HG02588 (cell line): ENCODE measurements at regions not wholly inside any gene's neighbourhood (a gene's known extent, or its start where the extent isn't known, plus 50 kb on each side); places are given as distances from the start of the nearest gene placed in this dataset.

Experiments
- ATAC-seq: cut with Tn5 transposase; IDR thresholded peaks from one replicate; pipeline ENCODE4 v1.9.1; 2021; ENCODE audit warnings: mild to moderate bottlenecking, moderate library complexity; ENCODE audit not compliant: unreplicated experiment

GRCh38 chr7:155178096-155178495 is 108.0 kb downstream of the HTR5A start:
- ATAC-seq = no peak

GRCh38 chr7:155181768-155182167 is 111.6 kb downstream of the HTR5A start:
- ATAC-seq = no peak

- no peak for ATAC-seq
Observed at GRCh38 chr7:155182406-155182970, 112.4 kb downstream of the HTR5A start.

DNA sequence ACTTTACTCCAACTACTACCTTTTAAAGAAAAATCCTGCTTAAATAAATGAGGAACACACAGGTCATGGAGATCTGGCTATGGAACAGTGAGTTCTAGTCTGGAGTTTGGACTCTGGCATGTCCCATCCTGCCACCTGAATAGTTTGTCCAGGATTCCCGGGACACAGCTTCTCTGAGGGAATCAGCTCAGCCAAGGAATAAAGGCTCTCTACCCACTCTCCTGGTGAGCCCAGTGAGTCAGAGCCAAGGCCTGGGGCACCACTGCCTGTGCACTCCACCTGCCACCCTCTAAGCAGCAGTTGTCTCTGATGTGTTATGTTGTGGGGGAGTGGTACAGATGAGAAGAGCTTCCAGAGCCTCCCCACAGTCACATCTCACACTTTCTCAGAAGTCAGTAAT is 113.5 kb downstream of the HTR5A start:
- ATAC-seq = no peak

- no peak for ATAC-seq
Observed at GRCh38 chr7:155184923-155185322, 112.8 kb upstream of the INSIG1 start.

GRCh38 chr7:155187061-155187785 is 110.5 kb upstream of the INSIG1 start:
- no peak for ATAC-seq

DNA sequence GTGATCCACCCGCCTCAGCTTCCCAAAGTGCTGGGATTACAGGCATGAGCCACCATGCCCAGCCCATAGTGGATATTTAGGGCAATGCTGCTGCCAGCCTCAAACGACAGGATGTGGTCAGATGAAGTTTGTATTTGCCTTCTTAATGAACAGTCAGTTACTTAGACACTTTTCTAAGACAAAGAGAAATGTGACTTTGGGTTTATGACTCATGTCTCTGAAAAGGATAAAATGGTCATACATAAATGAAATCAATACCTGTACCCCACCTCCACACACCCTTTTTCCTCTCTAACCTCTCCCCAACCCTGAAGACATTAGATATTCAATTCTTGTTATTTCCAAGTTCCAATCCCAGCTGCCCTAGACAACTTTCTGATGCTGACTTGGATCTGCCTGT is 109.3 kb upstream of the INSIG1 start:
- no peak for ATAC-seq

DNA sequence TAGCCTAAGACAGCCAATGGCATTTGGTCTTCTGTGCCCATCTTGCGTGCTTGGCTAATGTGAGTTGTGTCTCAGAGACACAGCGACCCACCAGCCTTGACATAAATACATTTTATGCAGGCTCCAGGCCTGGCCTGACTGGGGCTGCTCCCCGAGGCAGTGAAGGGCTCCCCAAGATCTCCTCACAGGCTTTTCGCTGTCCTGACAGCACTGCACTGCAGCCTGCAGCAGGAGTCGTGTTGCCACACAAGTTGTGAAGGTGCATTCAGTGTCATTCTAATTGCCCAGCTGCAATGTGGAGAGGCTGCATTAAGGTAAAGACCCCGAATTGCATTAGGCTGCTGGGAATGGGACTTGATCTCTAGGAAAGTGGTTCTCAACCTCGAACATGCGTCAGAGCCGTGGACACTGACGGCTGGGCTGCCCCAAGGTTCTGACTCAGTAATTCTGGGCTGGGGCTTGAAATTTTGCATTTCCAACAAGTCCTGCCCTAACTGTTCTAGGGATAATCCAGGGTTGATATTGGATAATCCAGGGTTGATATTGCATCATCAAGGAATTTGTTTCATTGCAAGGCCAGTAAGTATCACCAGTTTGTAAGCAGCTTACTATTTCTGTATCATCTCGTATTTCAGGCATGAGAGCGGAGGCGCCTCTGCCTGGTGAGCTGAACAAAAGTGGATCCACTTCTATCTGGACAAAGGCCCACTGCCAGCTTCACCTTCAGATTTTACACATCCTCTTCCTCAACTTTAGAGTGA is 108.7 kb upstream of the INSIG1 start:
- no peak for ATAC-seq

DNA sequence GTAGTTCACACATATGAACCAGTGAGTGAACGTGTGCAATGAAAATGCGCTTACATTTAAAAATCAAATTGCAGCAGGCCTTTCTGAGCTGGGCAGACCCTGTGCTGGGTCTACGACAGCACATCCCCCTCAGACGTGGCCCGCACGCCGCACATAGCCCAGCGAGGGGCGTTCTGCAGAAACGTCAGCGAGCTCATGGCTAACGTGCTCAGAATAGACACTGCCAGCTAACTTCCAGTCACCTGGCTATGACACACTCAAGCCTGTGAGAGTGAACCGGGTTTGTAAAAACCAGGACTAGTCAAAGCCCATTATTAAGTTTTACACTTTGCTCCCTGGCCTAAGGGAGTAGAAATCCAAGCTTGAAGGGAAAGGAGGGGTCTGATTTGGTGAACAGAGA is 108.1 kb upstream of the INSIG1 start:
- no peak for ATAC-seq

DNA sequence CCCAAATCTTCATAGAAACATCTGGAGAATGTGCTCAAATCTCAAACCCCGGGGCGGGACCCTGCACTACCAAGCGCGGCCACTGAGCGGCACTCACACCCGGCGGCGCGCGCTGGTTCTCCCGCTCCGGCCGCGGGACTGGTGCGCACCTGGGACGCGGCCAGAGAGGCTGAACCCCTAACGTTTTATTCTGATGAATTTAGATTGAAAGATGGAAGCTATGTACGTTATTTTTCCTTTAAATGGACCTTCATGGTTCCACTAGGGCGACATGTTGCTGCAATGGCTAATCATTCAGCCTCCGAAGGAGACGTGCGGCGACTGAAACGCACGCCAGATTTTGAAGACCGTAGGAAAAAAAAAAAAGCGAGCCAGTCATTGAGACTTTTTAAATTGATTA is 107.0 kb upstream of the INSIG1 start:
- ATAC-seq = peak; percentile 50

DNA sequence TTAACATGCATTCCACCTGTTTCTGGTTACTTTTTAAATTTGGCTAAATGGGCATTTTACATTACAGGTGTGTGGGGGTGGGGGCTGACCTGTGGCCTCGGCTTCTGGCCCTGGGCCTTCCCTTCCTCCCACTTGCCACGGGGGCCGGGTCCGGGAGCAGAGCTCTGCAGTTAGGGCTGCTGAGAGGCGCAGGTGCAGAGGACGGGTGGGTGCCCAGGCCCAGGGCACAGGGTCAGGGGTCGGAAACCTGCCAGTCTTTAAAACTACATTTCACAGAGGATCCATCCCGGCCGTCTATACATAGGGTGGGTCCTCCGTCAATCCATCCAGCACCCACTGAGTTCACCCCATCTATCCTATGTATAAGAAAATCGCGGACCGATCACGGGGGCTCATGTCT is 106.5 kb upstream of the INSIG1 start:
- no peak for ATAC-seq

GRCh38 chr7:155191901-155192478 is 105.7 kb upstream of the INSIG1 start:
- peak; percentile 63 for ATAC-seq

DNA sequence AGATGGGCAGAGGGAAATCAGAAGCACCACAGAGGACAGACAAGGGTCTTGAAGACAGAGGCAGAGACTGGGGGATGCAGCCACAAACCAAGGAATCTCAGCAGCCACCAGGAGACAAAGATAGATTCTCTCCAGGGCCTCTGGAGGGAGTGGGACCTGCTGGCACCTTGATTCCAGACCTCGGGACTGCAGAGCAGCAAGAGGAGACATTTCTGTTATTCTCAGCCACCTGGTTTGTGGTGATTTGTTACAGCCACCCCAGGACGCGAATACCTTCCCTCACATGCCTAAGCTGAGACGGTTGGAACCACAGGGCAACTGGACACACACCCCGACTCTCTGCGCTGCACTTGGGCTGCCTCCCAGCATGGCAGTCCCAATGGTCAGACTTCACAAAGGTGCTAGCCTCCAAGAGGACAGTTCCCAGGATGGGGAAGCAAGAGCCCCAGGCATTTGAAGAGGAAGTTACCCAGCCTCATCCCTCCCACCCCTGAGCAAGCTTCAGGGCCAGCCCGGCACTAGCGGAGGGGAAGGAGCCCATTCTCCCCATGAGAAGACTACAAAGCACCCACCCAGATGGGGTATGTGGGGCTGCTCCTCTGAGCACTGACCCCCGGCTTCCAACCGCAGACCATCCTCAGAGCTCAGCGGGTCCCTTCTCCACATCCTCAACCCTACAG is 104.6 kb upstream of the INSIG1 start:
- ATAC-seq = no peak

DNA sequence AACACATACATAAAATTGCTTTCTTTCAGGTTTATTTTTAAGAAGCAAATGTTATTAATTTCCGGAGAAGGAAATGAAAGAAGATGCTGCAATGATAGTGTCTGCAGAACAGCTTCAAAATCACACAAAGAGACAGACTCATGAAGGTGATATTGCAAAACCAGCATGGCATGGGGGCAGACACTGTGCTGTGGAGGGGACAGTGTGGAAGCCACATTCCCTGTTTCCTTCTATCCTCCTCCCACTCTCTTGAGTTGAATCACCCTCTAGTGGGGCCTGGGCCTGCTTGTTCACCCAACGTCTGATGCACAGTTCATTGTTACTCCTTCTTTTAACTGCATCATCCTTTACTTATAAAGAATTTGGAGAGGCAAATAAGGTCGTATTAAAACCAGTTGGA is 104.0 kb upstream of the INSIG1 start:
- no peak for ATAC-seq

GRCh38 chr7:155194382-155195140 is 103.1 kb upstream of the INSIG1 start:
- no peak for ATAC-seq

- no peak for ATAC-seq
Observed at GRCh38 chr7:155195939-155196523, 101.6 kb upstream of the INSIG1 start.

- ATAC-seq = no peak
Observed at GRCh38 chr7:155198196-155198892, 99.3 kb upstream of the INSIG1 start.

DNA sequence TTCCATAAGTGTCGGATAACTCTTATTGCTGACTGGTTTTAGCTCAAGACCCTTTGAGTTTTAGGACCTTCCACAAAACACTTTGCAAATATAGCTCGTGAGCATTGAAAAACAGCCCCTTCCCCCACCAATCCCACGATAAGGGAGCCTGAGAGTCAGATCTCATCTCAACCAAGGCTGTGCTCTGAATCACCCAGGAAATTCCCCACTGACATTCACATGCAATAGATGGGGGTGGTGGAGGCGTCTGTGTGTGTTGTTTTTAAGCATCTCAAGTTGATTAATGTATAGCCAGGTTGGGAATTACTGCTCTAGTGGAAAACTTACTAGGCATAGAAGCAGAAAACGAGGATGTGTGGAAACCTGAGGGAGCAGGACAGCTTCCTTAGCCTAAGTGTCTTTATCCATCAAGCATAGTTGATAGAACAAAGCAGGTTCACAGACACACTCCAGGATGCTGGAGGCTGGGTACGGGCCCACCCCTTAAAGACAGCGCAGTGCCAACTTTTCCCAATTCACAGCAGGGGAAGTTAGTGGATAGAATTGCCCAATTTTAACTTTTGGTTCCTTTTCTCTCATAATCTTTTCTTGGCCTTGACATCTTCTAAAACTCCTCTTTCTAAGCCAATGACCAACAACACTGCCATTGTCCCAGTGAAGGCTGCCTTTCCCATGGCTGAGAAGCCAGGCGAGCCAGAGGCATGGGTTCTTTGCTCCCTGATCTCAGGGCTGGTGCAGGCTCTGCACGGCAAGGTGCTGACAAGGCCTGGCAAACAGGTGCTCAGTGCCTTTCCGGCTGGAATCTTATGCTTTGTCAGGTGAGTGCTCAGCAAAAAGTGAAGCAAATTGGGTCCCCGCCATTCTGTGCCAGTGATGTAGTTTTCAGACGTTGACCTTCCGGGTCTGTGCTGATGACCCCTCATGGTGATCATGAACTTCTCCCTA is 98.5 kb upstream of the INSIG1 start:
- peak; percentile 71 for ATAC-seq
